ENCODE measurements at regions not wholly inside any gene's neighbourhood (a gene's known extent, or its start where the extent isn't known, plus 50 kb on each side); places are given as distances from the start of the nearest gene placed in this dataset.

GRCh38 chr18:65018184-65018583 is 732.6 kb upstream of the CDH7 start:
- TF ChIP-seq CTCF (IDR thresholded peaks at IDR 0.05; ENCODE audit: borderline replicate concordance, extremely low read depth, low read length, poor library complexity, severe bottlenecking) (no peak), EZH2 (IDR thresholded peaks at IDR 0.05; ENCODE audit: borderline replicate concordance, low read depth, low read length, severe bottlenecking) (no peak)

Measured in DND-41 (cell line).